Stomach (tissue), 4 donors: ENCODE measurements at regions not wholly inside any gene's neighbourhood (a gene's known extent, or its start where the extent isn't known, plus 50 kb on each side); places are given as distances from the start of the nearest gene placed in this dataset.

Experiments used
- CTCF ChIP-seq, 7 experiments: fragments of 450-650 bp in 4 of 7; fragments of 200-600 bp in 3 of 7; sonication (generic) in 3 of 7; IDR thresholded peaks; one replicate each; pipeline ENCODE4 v1.5.1; 2016 to 2019; ENCODE audit warnings: antibody characterized with exemption in 7 of 7, control low read depth in 2 of 7, mild to moderate bottlenecking in 1 of 7
- EP300 ChIP-seq: sonication (generic); formaldehyde crosslinking; IDR thresholded peaks from one replicate; pipeline ENCODE4 v1.6.1; 2017; ENCODE audit warnings: antibody characterized with exemption
- POLR2A ChIP-seq, 4 donors: fragments of 450-650 bp; IDR thresholded peaks; one replicate each; pipeline ENCODE4 v1.6.1; 2016; ENCODE audit warnings: antibody characterized with exemption in 4 of 4, control low read depth in 2 of 4, mild to moderate bottlenecking in 1 of 4, moderate library complexity in 1 of 4
- POLR2AphosphoS5 ChIP-seq, 3 donors: sonication (generic); formaldehyde crosslinking; IDR thresholded peaks; one replicate each; pipeline ENCODE4 v1.6.1; 2016; ENCODE audit warnings: antibody characterized with exemption in 3 of 3

GRCh38 chr2:132275396-132275795 lies 113.6 kb upstream of the ANKRD30BL start:
- TF ChIP-seq CTCF (IDR thresholded peaks at IDR 0.05) (no peak), POLR2A (IDR thresholded peaks at IDR 0.05) (no peak), POLR2AphosphoS5 (IDR thresholded peaks at IDR 0.05) (no peak), EP300 (no peak)
